Astrocyte (in vitro differentiated cells and primary cell): ENCODE measurements at regions not wholly inside any gene's neighbourhood (a gene's known extent, or its start where the extent isn't known, plus 50 kb on each side); places are given as distances from the start of the nearest gene placed in this dataset.

ENCODE experiments used
- EZH2 ChIP-seq: IDR thresholded peaks from 2 replicates; pipeline ENCODE4 v1.6.1; 2012; ENCODE audit warnings: mild to moderate bottlenecking, low read length, inconsistent platforms; ENCODE audit not compliant: insufficient read depth
- TF ChIP-seq, protein P1 (sequence below): IDR thresholded peaks from 2 replicates; pipeline ENCODE4 v1.5.1; 2011; ENCODE audit warnings: low read depth, mild to moderate bottlenecking, inconsistent platforms, low read length, moderate library complexity; ENCODE audit not compliant: insufficient read depth

DNA sequence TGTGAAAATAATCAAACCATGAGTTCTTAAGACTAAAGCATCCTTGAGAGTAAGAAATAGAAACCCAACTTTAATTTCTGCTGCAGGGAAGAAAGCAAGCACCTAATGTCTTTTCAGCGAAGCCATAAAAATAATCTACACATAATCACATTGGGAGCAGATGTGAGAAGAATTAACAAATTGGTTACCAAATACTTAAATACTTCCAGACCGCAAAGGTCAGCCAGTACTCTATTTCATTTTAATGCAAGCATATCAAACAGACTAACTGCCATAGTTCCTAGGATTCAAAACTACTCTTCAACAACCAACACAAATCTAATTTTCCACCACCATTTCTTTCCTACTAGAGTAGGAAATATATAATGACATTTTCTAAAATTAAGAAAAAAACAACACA lies 144.8 kb upstream of the SLIT2 start:
- TF ChIP-seq EZH2: no peak
- TF ChIP-seq, protein P1, sequence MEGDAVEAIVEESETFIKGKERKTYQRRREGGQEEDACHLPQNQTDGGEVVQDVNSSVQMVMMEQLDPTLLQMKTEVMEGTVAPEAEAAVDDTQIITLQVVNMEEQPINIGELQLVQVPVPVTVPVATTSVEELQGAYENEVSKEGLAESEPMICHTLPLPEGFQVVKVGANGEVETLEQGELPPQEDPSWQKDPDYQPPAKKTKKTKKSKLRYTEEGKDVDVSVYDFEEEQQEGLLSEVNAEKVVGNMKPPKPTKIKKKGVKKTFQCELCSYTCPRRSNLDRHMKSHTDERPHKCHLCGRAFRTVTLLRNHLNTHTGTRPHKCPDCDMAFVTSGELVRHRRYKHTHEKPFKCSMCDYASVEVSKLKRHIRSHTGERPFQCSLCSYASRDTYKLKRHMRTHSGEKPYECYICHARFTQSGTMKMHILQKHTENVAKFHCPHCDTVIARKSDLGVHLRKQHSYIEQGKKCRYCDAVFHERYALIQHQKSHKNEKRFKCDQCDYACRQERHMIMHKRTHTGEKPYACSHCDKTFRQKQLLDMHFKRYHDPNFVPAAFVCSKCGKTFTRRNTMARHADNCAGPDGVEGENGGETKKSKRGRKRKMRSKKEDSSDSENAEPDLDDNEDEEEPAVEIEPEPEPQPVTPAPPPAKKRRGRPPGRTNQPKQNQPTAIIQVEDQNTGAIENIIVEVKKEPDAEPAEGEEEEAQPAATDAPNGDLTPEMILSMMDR: no peak
